Liver (tissue), 7 donors: ENCODE measurements at regions not wholly inside any gene's neighbourhood (a gene's known extent, or its start where the extent isn't known, plus 50 kb on each side); places are given as distances from the start of the nearest gene placed in this dataset.

Experiments used
- DNase-seq: peaks from one replicate; pipeline ENCODE4 v3.0.0-alpha.2; 2017; ENCODE audit warnings: low spot score
- H3K27ac ChIP-seq, 2 donors: one replicate each; pipeline ENCODE4 v1.7.0; 2013; ENCODE audit warnings: inconsistent platforms in 2 of 2, low read length in 2 of 2, control low read depth in 1 of 2, low read depth in 1 of 2, mild to moderate bottlenecking in 1 of 2
- H3K27me3 ChIP-seq, 4 donors: one replicate each; pipeline versions ENCODE4 v1.6.1 to v1.7.0; 2013; ENCODE audit warnings: low read length in 3 of 4, inconsistent platforms in 1 of 4, mild to moderate bottlenecking in 1 of 4, moderate library complexity in 1 of 4; ENCODE audit not compliant: control insufficient read depth in 4 of 4, insufficient read depth in 4 of 4
- H3K36me3 ChIP-seq, 4 donors: one replicate each; pipeline versions ENCODE4 v1.6.1 to v1.7.0; 2013; ENCODE audit warnings: low read length in 3 of 4, mild to moderate bottlenecking in 3 of 4, low read depth in 1 of 4, moderate library complexity in 1 of 4; ENCODE audit not compliant: control insufficient read depth in 4 of 4, insufficient read depth in 3 of 4
- H3K4me1 ChIP-seq, 4 donors: one replicate each; pipeline versions ENCODE4 v1.6.1 to v1.7.0; 2013; ENCODE audit warnings: low read length in 3 of 4, mild to moderate bottlenecking in 3 of 4, moderate library complexity in 1 of 4; ENCODE audit not compliant: control insufficient read depth in 4 of 4, insufficient read depth in 4 of 4
- H3K4me3 ChIP-seq, 3 donors: one replicate each; pipeline versions ENCODE4 v1.6.1 to v1.7.0; 2013; ENCODE audit warnings: low read length in 3 of 3, control low read depth in 1 of 3, low read depth in 1 of 3, mild to moderate bottlenecking in 1 of 3
- H3K9ac ChIP-seq, 2 donors: one replicate each; pipeline ENCODE4 v1.7.0; 2013; ENCODE audit warnings: low read length in 2 of 2, mild to moderate bottlenecking in 2 of 2, moderate library complexity in 2 of 2, control low read depth in 1 of 2, low read depth in 1 of 2
- H3K9me3 ChIP-seq, 4 donors: one replicate each; pipeline versions ENCODE4 v1.6.1 to v1.7.0; 2013; ENCODE audit warnings: low read length in 3 of 4; ENCODE audit not compliant: control insufficient read depth in 4 of 4
- ATF3 ChIP-seq: IDR thresholded peaks from 2 replicates; pipeline ENCODE4 v1.6.1; 2016; ENCODE audit warnings: antibody characterized with exemption
- EGR1 ChIP-seq, 2 donors: IDR thresholded peaks; 2 replicates each; pipeline ENCODE4 v1.6.1; 2016 to 2018; ENCODE audit warnings: antibody characterized with exemption in 2 of 2, low read depth in 2 of 2
- FOXA2 ChIP-seq: IDR thresholded peaks from 2 replicates; pipeline ENCODE4 v1.6.1; 2016; ENCODE audit warnings: antibody characterized with exemption
- GABPA ChIP-seq, 2 donors: IDR thresholded peaks in 1 of 2; conservative IDR thresholded peaks in 1 of 2; 2 replicates each; pipeline ENCODE4 v1.6.1; 2016; ENCODE audit warnings: antibody characterized with exemption in 2 of 2, mild to moderate bottlenecking in 1 of 2, moderate library complexity in 1 of 2
- HNF4A ChIP-seq, 2 donors: conservative IDR thresholded peaks; 2 replicates each; pipeline ENCODE4 v1.6.1; 2016; ENCODE audit warnings: antibody characterized with exemption in 2 of 2, mild to moderate bottlenecking in 2 of 2
- HNF4G ChIP-seq: IDR thresholded peaks from 2 replicates; pipeline ENCODE4 v1.6.1; 2016; ENCODE audit warnings: antibody characterized with exemption
- JUND ChIP-seq, 2 donors: IDR thresholded peaks; 2 replicates each; pipeline ENCODE4 v1.6.1; 2016; ENCODE audit warnings: antibody characterized with exemption in 2 of 2
- NR2F2 ChIP-seq: IDR thresholded peaks from 2 replicates; pipeline ENCODE4 v1.6.1; 2016; ENCODE audit warnings: antibody characterized with exemption
- RXRA ChIP-seq, 2 donors: IDR thresholded peaks; 2 replicates each; pipeline ENCODE4 v1.6.1; 2017 to 2018; ENCODE audit warnings: antibody characterized with exemption in 2 of 2, mild to moderate bottlenecking in 1 of 2
- SP1 ChIP-seq: IDR thresholded peaks from 2 replicates; pipeline ENCODE4 v1.6.1; 2018; ENCODE audit warnings: antibody characterized with exemption, mild to moderate bottlenecking
- TAF1 ChIP-seq: conservative IDR thresholded peaks from 2 replicates; pipeline ENCODE4 v1.6.1; 2016; ENCODE audit warnings: antibody characterized with exemption, mild to moderate bottlenecking
- YY1 ChIP-seq: IDR thresholded peaks from 2 replicates; pipeline ENCODE4 v1.6.1; 2016; ENCODE audit warnings: antibody characterized with exemption, mild to moderate bottlenecking
- ZBTB33 ChIP-seq: IDR thresholded peaks from 2 replicates; pipeline ENCODE4 v1.6.1; 2016; ENCODE audit warnings: antibody characterized with exemption
- WGBS: extraction: QIAGEN DNeasy Blood & Tissue Kit; methylation state at CpG from one replicate; pipeline ENCODE4 v1.1.7; 2013; 5-methylcytosine and 5-hydroxymethylcytosine counted together
- donor health status: healthy.
- donor health status: healthy.
- donor health status: healthy.
- donor health status: healthy.

- H3K27ac ChIP-seq: no peak overlapping the region
- DNase-seq: no peak
- H3K9me3 ChIP-seq: no peaks in the 10 kb centered on the region
- TF ChIP-seq FOXA2: no peak
- TF ChIP-seq HNF4A (conservative IDR thresholded peaks at IDR 0.05): no peak
- H3K4me1 ChIP-seq: no peaks in the 10 kb centered on the region
- H3K9ac ChIP-seq: no peak overlapping the region
- H3K27me3 ChIP-seq: no peaks in the 10 kb centered on the region
- H3K36me3 ChIP-seq: no peaks in the 10 kb centered on the region
- no peak overlapping the region for H3K4me3 ChIP-seq
These were observed 694.9 kb downstream of the KCNJ3 start for GRCh38 chr2:155393406-155393805.

- WGBS: 49% methylated on average over 2 of the region's 2 CpGs
- no peaks in the 10 kb centered on the region for H3K27me3 ChIP-seq
- no peak for DNase-seq
- H3K4me3 ChIP-seq: no peak overlapping the region
- H3K36me3 ChIP-seq: no peaks in the 10 kb centered on the region
- no peak overlapping the region for H3K27ac ChIP-seq
- H3K9me3 ChIP-seq: no peaks in the 10 kb centered on the region
- TF ChIP-seq EGR1 (IDR thresholded peaks at IDR 0.05; ENCODE audit: low read depth in 2 of 2) (no peak), JUND (IDR thresholded peaks at IDR 0.05) (no peak), HNF4G (no peak), HNF4A (conservative IDR thresholded peaks at IDR 0.05) (no peak)
- no peak overlapping the region for H3K9ac ChIP-seq
- no peaks in the 10 kb centered on the region for H3K4me1 ChIP-seq
These were observed 693.2 kb downstream of the KCNJ3 start for GRCh38 chr2:155391613-155392130.

- 91% methylated on average over 1 of the region's 1 CpG for WGBS
- Histone ChIP-seq H3K27ac (no peak overlapping the region), H3K9ac (no peak overlapping the region), H3K4me3 (no peak overlapping the region), H3K36me3 (no peaks in the 10 kb centered on the region), H3K4me1 (no peaks in the 10 kb centered on the region), H3K9me3 (no peaks in the 10 kb centered on the region), H3K27me3 (no peaks in the 10 kb centered on the region)
- TF ChIP-seq EGR1 (IDR thresholded peaks at IDR 0.05; ENCODE audit: low read depth in 2 of 2) (no peak), TAF1 (no peak), RXRA (IDR thresholded peaks at IDR 0.05) (no peak), HNF4A (conservative IDR thresholded peaks at IDR 0.05) (no peak), YY1 (no peak), JUND (IDR thresholded peaks at IDR 0.05) (no peak)
- DNase-seq: no peak
These were observed 690.7 kb downstream of the KCNJ3 start for GRCh38 chr2:155389224-155389623.

GRCh38 chr2:155384555-155385123 lies 686.1 kb downstream of the KCNJ3 start:
- no peak for TF ChIP-seq HNF4A (conservative IDR thresholded peaks at IDR 0.05)
- no peak for TF ChIP-seq RXRA (IDR thresholded peaks at IDR 0.05)
- no peak for TF ChIP-seq SP1
- TF ChIP-seq NR2F2: no peak
- TF ChIP-seq TAF1: no peak
- TF ChIP-seq HNF4G: no peak
- no peak for TF ChIP-seq ZBTB33
- TF ChIP-seq GABPA (IDR thresholded peaks at IDR 0.05 in 1 of 2, conservative IDR thresholded peaks at IDR 0.05 in 1 of 2): no peak
- no peak for TF ChIP-seq ATF3
- no peak for TF ChIP-seq YY1
- no peaks in the 10 kb centered on the region for H3K4me1 ChIP-seq
- H3K9ac ChIP-seq: no peak overlapping the region
- H3K27me3 ChIP-seq: peaks cover 0 to 3% (median 0%) of the 10 kb centered on the region in 4 donors
- H3K27ac ChIP-seq: no peak overlapping the region
- H3K9me3 ChIP-seq: no peaks in the 10 kb centered on the region
- no peaks in the 10 kb centered on the region for H3K36me3 ChIP-seq
- WGBS: 84% methylated on average over 3 of the region's 3 CpGs
- H3K4me3 ChIP-seq: no peak overlapping the region
- DNase-seq: no peak
